AG10803 (cell line): ENCODE measurements at regions not wholly inside any gene's neighbourhood (a gene's known extent, or its start where the extent isn't known, plus 50 kb on each side); places are given as distances from the start of the nearest gene placed in this dataset.

Experiments used
- DNase-seq: peaks from one replicate; pipeline ENCODE4 v3.0.0; 2010; ENCODE audit warnings: low read depth
- H3K4me3 ChIP-seq: 2 replicates; pipeline ENCODE4 v1.5.1; 2011; ENCODE audit warnings: mild to moderate bottlenecking, low read length, control low read depth
- TF ChIP-seq, protein P1 (sequence below): conservative IDR thresholded peaks from 2 replicates; pipeline ENCODE4 v1.5.1; 2011; ENCODE audit warnings: mild to moderate bottlenecking, low read length, control low read depth, inconsistent platforms

GRCh38 chr18:6627645-6628044, 101.9 kb upstream of the ARHGAP28 start:
- peak; percentile 44 for DNase-seq

DNA sequence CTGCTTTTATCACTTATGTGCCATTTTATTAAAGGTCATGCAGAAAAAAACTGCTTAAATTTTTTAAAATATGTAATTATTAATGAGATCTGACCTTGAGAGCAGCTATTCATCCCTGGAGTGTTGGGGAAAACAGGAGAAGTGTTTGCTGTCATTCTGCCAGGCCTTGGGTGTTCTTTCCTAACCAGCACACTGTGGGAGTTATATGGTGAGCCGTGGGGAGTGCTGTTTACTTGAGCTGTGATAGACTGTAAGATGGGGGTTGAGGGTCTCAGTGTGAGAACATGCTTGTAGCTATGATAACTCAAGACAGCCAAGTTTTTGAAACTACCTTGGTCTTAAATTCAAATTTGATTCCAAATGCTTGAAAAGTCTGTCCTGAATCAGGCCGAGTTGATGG, 101.3 kb upstream of the ARHGAP28 start:
- no peak overlapping the region for H3K4me3 ChIP-seq
- TF ChIP-seq, protein P1, sequence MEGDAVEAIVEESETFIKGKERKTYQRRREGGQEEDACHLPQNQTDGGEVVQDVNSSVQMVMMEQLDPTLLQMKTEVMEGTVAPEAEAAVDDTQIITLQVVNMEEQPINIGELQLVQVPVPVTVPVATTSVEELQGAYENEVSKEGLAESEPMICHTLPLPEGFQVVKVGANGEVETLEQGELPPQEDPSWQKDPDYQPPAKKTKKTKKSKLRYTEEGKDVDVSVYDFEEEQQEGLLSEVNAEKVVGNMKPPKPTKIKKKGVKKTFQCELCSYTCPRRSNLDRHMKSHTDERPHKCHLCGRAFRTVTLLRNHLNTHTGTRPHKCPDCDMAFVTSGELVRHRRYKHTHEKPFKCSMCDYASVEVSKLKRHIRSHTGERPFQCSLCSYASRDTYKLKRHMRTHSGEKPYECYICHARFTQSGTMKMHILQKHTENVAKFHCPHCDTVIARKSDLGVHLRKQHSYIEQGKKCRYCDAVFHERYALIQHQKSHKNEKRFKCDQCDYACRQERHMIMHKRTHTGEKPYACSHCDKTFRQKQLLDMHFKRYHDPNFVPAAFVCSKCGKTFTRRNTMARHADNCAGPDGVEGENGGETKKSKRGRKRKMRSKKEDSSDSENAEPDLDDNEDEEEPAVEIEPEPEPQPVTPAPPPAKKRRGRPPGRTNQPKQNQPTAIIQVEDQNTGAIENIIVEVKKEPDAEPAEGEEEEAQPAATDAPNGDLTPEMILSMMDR: no peak
- DNase-seq: no peak

More at GRCh38 chr18:6627645-6628044, 101.9 kb upstream of the ARHGAP28 start:
- no peak overlapping the region for H3K4me3 ChIP-seq
- TF ChIP-seq, protein P1: no peak

GRCh38 chr18:6629635-6630140, 99.8 kb upstream of the ARHGAP28 start:
- no peak overlapping the region for H3K4me3 ChIP-seq
- TF ChIP-seq, protein P1: no peak
- DNase-seq: peak; percentile 63

DNA sequence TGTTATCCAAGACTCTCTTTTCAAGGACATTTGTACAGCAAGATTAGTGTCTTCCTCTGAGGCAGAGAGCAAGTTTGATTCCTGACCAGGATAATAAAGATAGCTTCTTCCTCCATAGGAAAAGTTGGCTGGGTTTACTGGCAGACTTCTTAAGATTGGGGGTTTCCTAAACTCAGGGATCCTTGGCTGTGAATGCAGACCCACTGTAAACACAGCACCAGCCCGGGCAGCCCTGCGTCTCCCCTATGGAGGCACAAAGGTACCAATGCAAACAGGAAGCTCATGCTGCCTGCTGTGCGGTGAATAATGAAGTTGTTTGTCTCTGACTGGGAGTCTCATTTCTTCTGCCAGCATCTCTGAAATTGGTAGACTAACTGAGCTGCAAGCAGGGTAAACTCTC, 96.2 kb upstream of the ARHGAP28 start:
- H3K4me3 ChIP-seq: no peak overlapping the region
- TF ChIP-seq, protein P1: no peak
- no peak for DNase-seq

DNA sequence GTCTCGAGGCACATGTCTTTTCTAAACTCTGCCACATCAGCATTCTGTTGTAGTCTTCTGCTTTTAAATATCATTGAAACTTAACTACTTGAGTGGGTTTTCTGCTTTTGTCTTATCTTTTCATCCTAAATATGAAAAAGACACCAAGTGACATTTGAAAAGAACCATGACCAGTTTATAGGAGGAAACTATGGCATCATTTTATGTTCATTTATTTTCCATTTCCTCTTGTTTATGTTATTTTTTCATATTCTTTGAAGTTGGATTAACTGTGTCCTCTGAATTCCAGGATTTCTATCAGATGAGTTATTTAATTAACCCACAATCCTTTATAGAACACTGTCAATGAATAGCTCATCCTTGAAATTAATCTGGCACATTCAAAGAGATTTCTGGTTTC, 93.4 kb upstream of the ARHGAP28 start:
- DNase-seq: no peak
- H3K4me3 ChIP-seq: no peak overlapping the region
- TF ChIP-seq, protein P1: no peak

DNA sequence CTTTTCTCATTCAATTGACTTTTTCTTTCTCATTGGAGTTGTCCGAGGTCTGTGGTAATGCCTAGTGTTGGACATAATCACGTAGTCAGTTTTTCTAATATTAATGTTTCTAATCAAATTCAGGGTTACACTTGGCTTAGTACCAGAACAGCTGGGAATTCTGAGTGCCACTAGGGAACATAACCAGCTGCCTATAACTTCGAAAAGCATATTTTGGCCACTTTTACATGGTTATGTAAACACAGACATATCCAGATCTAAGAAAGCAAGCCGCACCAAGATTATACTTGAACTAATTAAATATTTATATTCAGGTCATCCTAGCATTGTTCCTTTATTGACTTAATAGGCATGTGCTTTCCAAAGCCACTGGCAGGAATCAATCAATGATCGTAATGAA, 91.1 kb upstream of the ARHGAP28 start:
- no peak for DNase-seq
- no peak overlapping the region for H3K4me3 ChIP-seq
- TF ChIP-seq, protein P1: no peak

GRCh38 chr18:6639305-6639704, 90.2 kb upstream of the ARHGAP28 start:
- no peak for DNase-seq
- TF ChIP-seq, protein P1: no peak
- no peak overlapping the region for H3K4me3 ChIP-seq
